ENCODE measurements at regions not wholly inside any gene's neighbourhood (a gene's known extent, or its start where the extent isn't known, plus 50 kb on each side); places are given as distances from the start of the nearest gene placed in this dataset.

DNA sequence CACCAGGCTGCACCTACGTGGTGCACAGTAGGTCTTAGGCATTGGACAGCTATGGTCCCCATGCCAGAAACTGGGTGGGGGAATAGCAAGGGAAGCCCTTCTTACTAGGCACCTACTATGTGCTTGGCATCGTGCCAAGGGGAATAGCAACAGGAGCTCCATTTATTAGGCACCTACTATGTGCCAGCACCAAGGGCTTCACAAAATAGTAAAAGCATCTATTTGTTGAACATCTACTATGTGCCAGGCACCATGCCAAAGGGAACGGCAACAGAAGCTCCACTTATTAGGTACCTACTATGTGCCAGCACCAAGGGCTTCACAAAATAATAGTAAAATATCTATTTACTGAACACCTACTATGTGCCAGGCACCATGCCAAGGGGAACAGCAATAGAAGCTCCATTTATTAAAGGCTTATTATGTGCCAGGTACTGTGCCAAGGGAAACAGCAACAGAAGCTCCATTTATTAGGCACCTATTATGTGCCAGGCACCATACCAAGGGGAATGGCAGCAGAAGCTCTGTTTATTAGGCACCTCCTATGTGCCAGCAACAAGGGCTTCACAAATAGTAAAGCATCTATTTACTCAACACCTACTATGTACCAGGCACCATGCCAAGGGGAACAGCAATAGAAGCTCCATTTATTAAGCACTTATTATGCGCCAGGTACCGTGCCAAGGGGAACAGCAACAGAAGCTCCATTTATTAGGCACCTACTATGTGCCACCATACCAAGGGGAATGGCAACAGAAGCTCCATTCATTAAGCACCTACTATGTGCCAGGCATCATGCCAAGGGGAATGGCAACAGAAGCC lies 108.5 kb downstream of the PTPRS start:
- TF ChIP-seq, protein P1, sequence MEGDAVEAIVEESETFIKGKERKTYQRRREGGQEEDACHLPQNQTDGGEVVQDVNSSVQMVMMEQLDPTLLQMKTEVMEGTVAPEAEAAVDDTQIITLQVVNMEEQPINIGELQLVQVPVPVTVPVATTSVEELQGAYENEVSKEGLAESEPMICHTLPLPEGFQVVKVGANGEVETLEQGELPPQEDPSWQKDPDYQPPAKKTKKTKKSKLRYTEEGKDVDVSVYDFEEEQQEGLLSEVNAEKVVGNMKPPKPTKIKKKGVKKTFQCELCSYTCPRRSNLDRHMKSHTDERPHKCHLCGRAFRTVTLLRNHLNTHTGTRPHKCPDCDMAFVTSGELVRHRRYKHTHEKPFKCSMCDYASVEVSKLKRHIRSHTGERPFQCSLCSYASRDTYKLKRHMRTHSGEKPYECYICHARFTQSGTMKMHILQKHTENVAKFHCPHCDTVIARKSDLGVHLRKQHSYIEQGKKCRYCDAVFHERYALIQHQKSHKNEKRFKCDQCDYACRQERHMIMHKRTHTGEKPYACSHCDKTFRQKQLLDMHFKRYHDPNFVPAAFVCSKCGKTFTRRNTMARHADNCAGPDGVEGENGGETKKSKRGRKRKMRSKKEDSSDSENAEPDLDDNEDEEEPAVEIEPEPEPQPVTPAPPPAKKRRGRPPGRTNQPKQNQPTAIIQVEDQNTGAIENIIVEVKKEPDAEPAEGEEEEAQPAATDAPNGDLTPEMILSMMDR (IDR thresholded peaks at IDR 0.05), result no peak
- TF ChIP-seq EP300 (IDR thresholded peaks at IDR 0.05), result no peak
